CD14-positive monocyte (primary cell): ENCODE measurements at regions not wholly inside any gene's neighbourhood (a gene's known extent, or its start where the extent isn't known, plus 50 kb on each side); places are given as distances from the start of the nearest gene placed in this dataset.

Source experiments
- DNase-seq, 3 donors: peaks; one replicate each; pipeline ENCODE4 v3.0.0-alpha.2; 2011 to 2022
- H2AFZ ChIP-seq: 2 replicates; pipeline ENCODE4 v1.6.0; 2012; ENCODE audit warnings: mild to moderate bottlenecking, low read depth, low read length, inconsistent platforms; ENCODE audit not compliant: insufficient read depth, poor library complexity, severe bottlenecking
- H3K27ac ChIP-seq, 2 donors: 1 replicate in 1 of 2; 2 replicates in 1 of 2; pipeline ENCODE4 v1.5.1; 2012 to 2013; ENCODE audit warnings: low read length in 2 of 2, control low read depth in 1 of 2, inconsistent platforms in 1 of 2, low read depth in 1 of 2, mild to moderate bottlenecking in 1 of 2
- H3K27me3 ChIP-seq, 2 donors: one replicate each; pipeline versions ENCODE4 v1.6.0 to v1.6.1; 2011 to 2013; ENCODE audit warnings: low read length in 2 of 2; ENCODE audit not compliant: control insufficient read depth in 2 of 2, insufficient read depth in 2 of 2
- H3K36me3 ChIP-seq, 2 donors: replicated peaks in 1 of 2; 1 replicate in 1 of 2; 2 replicates in 1 of 2; pipeline versions ENCODE4 v1.5.1 to v1.6.1; 2012 to 2013; ENCODE audit warnings: low read length in 2 of 2, control low read depth in 1 of 2, inconsistent platforms in 1 of 2, mild to moderate bottlenecking in 1 of 2; ENCODE audit not compliant: insufficient read depth in 2 of 2, control insufficient read depth in 1 of 2
- H3K4me1 ChIP-seq, 2 donors: 1 replicate in 1 of 2; 2 replicates in 1 of 2; pipeline versions ENCODE4 v1.5.1 to v1.6.1; 2012 to 2013; ENCODE audit warnings: low read length in 2 of 2, control low read depth in 1 of 2, inconsistent platforms in 1 of 2, mild to moderate bottlenecking in 1 of 2, moderate library complexity in 1 of 2; ENCODE audit not compliant: insufficient read depth in 2 of 2, control insufficient read depth in 1 of 2
- H3K4me2 ChIP-seq: replicated peaks from 2 replicates; pipeline ENCODE3; 2012; ENCODE audit warnings: low read length, moderate library complexity, mild to moderate bottlenecking; ENCODE audit not compliant: poor library complexity, severe bottlenecking; ENCODE audit errors: extremely low read depth
- H3K4me3 ChIP-seq, 3 experiments: fragments of 200-600 bp in 1 of 3; sonication (generic) in 1 of 3; replicated peaks in 1 of 3; 1 replicate in 2 of 3; 2 replicates in 1 of 3; pipeline ENCODE4 v1.5.1; 2011 to 2013; ENCODE audit warnings: low read length in 3 of 3, mild to moderate bottlenecking in 3 of 3, control low read depth in 2 of 3, low read depth in 2 of 3, inconsistent platforms in 1 of 3, moderate library complexity in 1 of 3
- H3K79me2 ChIP-seq: 2 replicates; pipeline ENCODE4 v1.6.0; 2012; ENCODE audit warnings: mild to moderate bottlenecking, control low read depth, inconsistent platforms, low read length, moderate library complexity; ENCODE audit not compliant: insufficient read depth
- H3K9ac ChIP-seq: 2 replicates; pipeline ENCODE4 v1.6.0; 2017; ENCODE audit warnings: low read length, mild to moderate bottlenecking; ENCODE audit not compliant: insufficient read depth, poor library complexity, severe bottlenecking
- H3K9me3 ChIP-seq, 2 donors: replicated peaks in 1 of 2; 1 replicate in 1 of 2; 2 replicates in 1 of 2; pipeline versions ENCODE4 v1.5.1 to v1.6.1; 2012 to 2013; ENCODE audit warnings: low read length in 2 of 2, control low read depth in 1 of 2; ENCODE audit not compliant: control insufficient read depth in 1 of 2, insufficient read depth in 1 of 2
- H4K20me1 ChIP-seq: 2 replicates; pipeline ENCODE4 v1.6.0; 2012; ENCODE audit warnings: mild to moderate bottlenecking, low read length, control low read depth, moderate library complexity; ENCODE audit not compliant: insufficient read depth
- H3K27ac Mint-ChIP-seq, 7 donors: one replicate each; pipeline ENCODE4 v1.8.0; 2020; ENCODE audit warnings: mild to moderate bottlenecking in 7 of 7, mixed read lengths in 7 of 7, moderate library complexity in 6 of 7, inconsistent platforms in 2 of 7
- H3K27me3 Mint-ChIP-seq, 3 donors: one replicate each; pipeline ENCODE4 v1.8.0; 2021 to 2022; ENCODE audit warnings: low read depth in 3 of 3, mild to moderate bottlenecking in 3 of 3, mixed read lengths in 3 of 3, moderate library complexity in 3 of 3, inconsistent platforms in 1 of 3
- H3K36me3 Mint-ChIP-seq, 2 donors: one replicate each; pipeline ENCODE4 v1.8.0; 2020; ENCODE audit warnings: mixed read lengths in 2 of 2, inconsistent platforms in 1 of 2, mild to moderate bottlenecking in 1 of 2
- H3K4me1 Mint-ChIP-seq: one replicate; pipeline ENCODE4 v1.8.0; 2020; ENCODE audit warnings: mild to moderate bottlenecking, mixed read lengths
- H3K4me3 Mint-ChIP-seq, 2 donors: one replicate each; pipeline ENCODE4 v1.8.0; 2020; ENCODE audit warnings: mild to moderate bottlenecking in 2 of 2, mixed read lengths in 2 of 2, moderate library complexity in 1 of 2
- H3K9me3 Mint-ChIP-seq, 7 donors: one replicate each; pipeline ENCODE4 v1.8.0; 2020 to 2022; ENCODE audit warnings: mixed read lengths in 7 of 7, mild to moderate bottlenecking in 6 of 7, moderate library complexity in 6 of 7, inconsistent platforms in 2 of 7
- CTCF ChIP-seq: fragments of 200-600 bp; IDR thresholded peaks from one replicate; pipeline ENCODE4 v1.8.0; 2022; ENCODE audit warnings: antibody characterized with exemption, mild to moderate bottlenecking
- WGBS: methylation state at CpG from one replicate; pipeline ENCODE4 v1.1.5; 2013; ENCODE audit warnings: missing lambda C conversion rate; ENCODE audit not compliant: insufficient coverage; 5-methylcytosine and 5-hydroxymethylcytosine counted together
- intact Hi-C, 2 donors: fragments of 100-400 bp; cut with micrococcal nuclease; formaldehyde crosslinking; loops; one replicate each; pipeline versions ENCODE4 v1.15.0 to v1.15.1; 2023

- H3K9me3 ChIP-seq, result no peaks in the 10 kb centered on the region
- Mint-ChIP-seq H3K9me3 (peaks cover 0 to 5% (median 0%) of the 10 kb centered on the region in 7 donors), H3K27me3 (peaks cover 0 to 4% (median 0%) of the 10 kb centered on the region in 3 donors), H3K27ac (no peak overlapping the region), H3K36me3 (no peaks in the 10 kb centered on the region), H3K4me3 (no peak overlapping the region), H3K4me1 (no peaks in the 10 kb centered on the region)
- TF ChIP-seq CTCF, result no peak
- no peak overlapping the region for H3K4me2 ChIP-seq
- H3K79me2 ChIP-seq, result no peaks in the 10 kb centered on the region
- H3K4me3 ChIP-seq, result no peak overlapping the region
- intact Hi-C loops, result no loop called here
- H3K4me1 ChIP-seq, result no peaks in the 10 kb centered on the region
- no peaks in the 10 kb centered on the region for H3K36me3 ChIP-seq
- H4K20me1 ChIP-seq, result no peaks in the 10 kb centered on the region
- no peaks in the 10 kb centered on the region for H3K27me3 ChIP-seq
- no peak overlapping the region for H3K27ac ChIP-seq
- H2AFZ ChIP-seq, result no peak overlapping the region
- DNase-seq, result no peak
- H3K9ac ChIP-seq, result no peak overlapping the region
These were observed 254.9 kb upstream of the TMEM132C start for GRCh38 chr12:128012110-128012509.

GRCh38 chr12:128015276-128015675, 251.7 kb upstream of the TMEM132C start:
- no peak for DNase-seq
- Histone ChIP-seq H3K4me2 (no peak overlapping the region), H3K9ac (no peak overlapping the region), H4K20me1 (no peaks in the 10 kb centered on the region), H3K79me2 (no peaks in the 10 kb centered on the region), H3K9me3 (peaks cover 0 to 7% of the 10 kb centered on the region in 2 donors), H3K4me3 (no peak overlapping the region), H3K27ac (no peak overlapping the region), H3K4me1 (no peaks in the 10 kb centered on the region), H3K27me3 (no peaks in the 10 kb centered on the region), H3K36me3 (no peaks in the 10 kb centered on the region), H2AFZ (no peak overlapping the region)
- H3K9me3 Mint-ChIP-seq, result peaks cover 0 to 13% (median 3%) of the 10 kb centered on the region in 7 donors
- H3K4me1 Mint-ChIP-seq, result no peaks in the 10 kb centered on the region
- no peaks in the 10 kb centered on the region for H3K36me3 Mint-ChIP-seq
- peaks cover 0 to 1% (median 0%) of the 10 kb centered on the region in 3 donors for H3K27me3 Mint-ChIP-seq
- no peak for TF ChIP-seq CTCF
- WGBS, result no CpG with 5 or more reads among the region's 3 CpGs
- intact Hi-C loops, result no loop called here
- no peak overlapping the region for H3K4me3 Mint-ChIP-seq
- H3K27ac Mint-ChIP-seq, result no peak overlapping the region
